Natural killer cell (primary cell): ENCODE measurements at regions not wholly inside any gene's neighbourhood (a gene's known extent, or its start where the extent isn't known, plus 50 kb on each side); places are given as distances from the start of the nearest gene placed in this dataset.

ENCODE experiments used
- ATAC-seq, 3 donors: fragments of 150-1000 bp in 2 of 3; fragments of 200-7000 bp in 1 of 3; cut with Tn5 transposase; 1 replicate in 1 of 3; 2 replicates in 2 of 3; pipeline ENCODE4 v1.10.0; 2021; ENCODE audit warnings: mild to moderate bottlenecking in 2 of 3, moderate library complexity in 2 of 3
- DNase-seq, 2 donors: peaks; one replicate each; pipeline versions ENCODE4 v3.0.0 to v3.0.0-alpha.2; 2013 to 2021; ENCODE audit warnings: mixed read lengths in 1 of 2
- H3K27ac ChIP-seq: one replicate; pipeline ENCODE4 v1.5.1; 2013; ENCODE audit warnings: mild to moderate bottlenecking, low read length
- H3K27me3 ChIP-seq: one replicate; pipeline ENCODE4 v1.6.1; 2013; ENCODE audit warnings: low read length; ENCODE audit not compliant: control insufficient read depth, insufficient read depth
- H3K36me3 ChIP-seq: one replicate; pipeline ENCODE4 v1.6.1; 2013; ENCODE audit warnings: low read length; ENCODE audit not compliant: control insufficient read depth, insufficient read depth
- H3K4me1 ChIP-seq: one replicate; pipeline ENCODE4 v1.6.1; 2013; ENCODE audit warnings: low read length; ENCODE audit not compliant: control insufficient read depth, insufficient read depth
- H3K4me3 ChIP-seq: one replicate; pipeline ENCODE4 v1.5.1; 2013; ENCODE audit warnings: low read length
- H3K9me3 ChIP-seq: one replicate; pipeline ENCODE4 v1.6.1; 2013; ENCODE audit warnings: low read length; ENCODE audit not compliant: control insufficient read depth, insufficient read depth
- H3K27ac Mint-ChIP-seq, 2 donors: one replicate each; pipeline ENCODE4 v1.8.0; 2022; ENCODE audit warnings: mild to moderate bottlenecking in 2 of 2, mixed read lengths in 2 of 2, moderate library complexity in 1 of 2
- H3K27me3 Mint-ChIP-seq, 2 donors: one replicate each; pipeline ENCODE4 v1.8.0; 2022; ENCODE audit warnings: low read depth in 2 of 2, mixed read lengths in 2 of 2
- H3K36me3 Mint-ChIP-seq: one replicate; pipeline ENCODE4 v1.8.0; 2022; ENCODE audit warnings: mixed read lengths
- H3K4me1 Mint-ChIP-seq, 2 donors: one replicate each; pipeline ENCODE4 v1.8.0; 2022; ENCODE audit warnings: mixed read lengths in 2 of 2
- H3K4me3 Mint-ChIP-seq: one replicate; pipeline ENCODE4 v1.8.0; 2022; ENCODE audit warnings: mild to moderate bottlenecking, moderate library complexity, mixed read lengths
- H3K9me3 Mint-ChIP-seq, 2 donors: one replicate each; pipeline ENCODE4 v1.8.0; 2022; ENCODE audit warnings: mixed read lengths in 2 of 2
- WGBS: methylation state at CpG from one replicate; pipeline ENCODE4 v1.1.7; 2013; ENCODE audit warnings: missing lambda C conversion rate; ENCODE audit not compliant: insufficient coverage; 5-methylcytosine and 5-hydroxymethylcytosine counted together
- intact Hi-C: fragments of 100-400 bp; cut with micrococcal nuclease; formaldehyde crosslinking; loops from one replicate; pipeline ENCODE4 v1.14.2; 2022
- TF ChIP-seq, protein P1 (sequence below): fragments of 200-600 bp; IDR thresholded peaks from one replicate; pipeline ENCODE4 v1.8.0; 2022; ENCODE audit warnings: antibody characterized with exemption

DNA sequence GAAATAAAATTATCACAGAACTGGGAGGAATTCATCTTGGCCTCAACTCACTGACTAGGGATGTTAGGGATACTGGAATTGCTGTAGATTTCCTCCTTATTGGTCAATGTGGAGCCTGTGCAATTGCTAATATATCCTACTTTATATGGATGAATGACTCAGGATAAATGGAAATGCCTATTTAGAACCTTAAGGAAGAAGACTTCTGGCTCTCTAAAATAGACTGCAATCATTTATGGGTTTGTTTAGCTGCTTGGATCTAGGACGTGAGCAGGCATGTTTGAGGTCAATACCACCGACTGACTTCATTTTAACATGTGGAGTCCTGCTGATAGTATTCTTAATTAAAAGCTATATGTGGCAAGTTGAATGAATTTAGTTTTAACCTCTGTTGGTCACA is 1040.1 kb upstream of the LRRN3 start:
- no peaks in the 10 kb centered on the region for H3K36me3 ChIP-seq
- Mint-ChIP-seq H3K9me3 (peaks cover 12 to 14% of the 10 kb centered on the region in 2 donors), H3K27me3 (no peaks in the 10 kb centered on the region), H3K4me3 (no peak overlapping the region), H3K36me3 (peaks cover 8% of the 10 kb centered on the region), H3K4me1 (no peaks in the 10 kb centered on the region), H3K27ac (no peak overlapping the region)
- no peaks in the 10 kb centered on the region for H3K27me3 ChIP-seq
- DNase-seq (no peak), ATAC-seq (no peak)
- H3K27ac ChIP-seq: no peak overlapping the region
- TF ChIP-seq, protein P1, sequence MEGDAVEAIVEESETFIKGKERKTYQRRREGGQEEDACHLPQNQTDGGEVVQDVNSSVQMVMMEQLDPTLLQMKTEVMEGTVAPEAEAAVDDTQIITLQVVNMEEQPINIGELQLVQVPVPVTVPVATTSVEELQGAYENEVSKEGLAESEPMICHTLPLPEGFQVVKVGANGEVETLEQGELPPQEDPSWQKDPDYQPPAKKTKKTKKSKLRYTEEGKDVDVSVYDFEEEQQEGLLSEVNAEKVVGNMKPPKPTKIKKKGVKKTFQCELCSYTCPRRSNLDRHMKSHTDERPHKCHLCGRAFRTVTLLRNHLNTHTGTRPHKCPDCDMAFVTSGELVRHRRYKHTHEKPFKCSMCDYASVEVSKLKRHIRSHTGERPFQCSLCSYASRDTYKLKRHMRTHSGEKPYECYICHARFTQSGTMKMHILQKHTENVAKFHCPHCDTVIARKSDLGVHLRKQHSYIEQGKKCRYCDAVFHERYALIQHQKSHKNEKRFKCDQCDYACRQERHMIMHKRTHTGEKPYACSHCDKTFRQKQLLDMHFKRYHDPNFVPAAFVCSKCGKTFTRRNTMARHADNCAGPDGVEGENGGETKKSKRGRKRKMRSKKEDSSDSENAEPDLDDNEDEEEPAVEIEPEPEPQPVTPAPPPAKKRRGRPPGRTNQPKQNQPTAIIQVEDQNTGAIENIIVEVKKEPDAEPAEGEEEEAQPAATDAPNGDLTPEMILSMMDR: no peak
- intact Hi-C loops: no loop called here
- WGBS: 86% methylated on average over 2 of the region's 2 CpGs
- peaks cover 3% of the 10 kb centered on the region for H3K9me3 ChIP-seq
- no peaks in the 10 kb centered on the region for H3K4me1 ChIP-seq
- H3K4me3 ChIP-seq: no peak overlapping the region

DNA sequence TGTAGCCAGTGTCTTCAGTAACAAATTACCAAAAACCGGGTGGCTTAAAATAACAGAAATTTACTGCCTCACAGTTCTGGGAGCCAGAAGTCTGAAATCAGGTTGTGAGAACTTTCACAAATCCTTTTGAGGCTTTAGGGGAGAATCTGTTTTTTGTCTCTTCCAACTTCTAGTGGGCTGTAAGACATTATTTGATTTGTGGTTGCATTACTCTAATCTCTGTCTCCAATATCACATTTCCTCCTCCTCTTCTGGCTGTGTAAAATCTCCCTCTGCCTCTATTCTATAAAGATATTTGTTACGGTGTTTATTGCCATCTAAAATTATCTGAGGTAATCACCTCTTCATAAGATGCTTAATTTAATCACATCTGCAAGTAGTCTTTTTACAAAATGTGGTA is 1039.6 kb upstream of the LRRN3 start:
- H3K4me3 ChIP-seq: no peak overlapping the region
- no peak overlapping the region for H3K27ac ChIP-seq
- Mint-ChIP-seq H3K9me3 (peaks cover 14 to 16% of the 10 kb centered on the region in 2 donors), H3K27ac (no peak overlapping the region), H3K4me3 (no peak overlapping the region), H3K36me3 (peaks cover 8% of the 10 kb centered on the region), H3K4me1 (no peaks in the 10 kb centered on the region), H3K27me3 (no peaks in the 10 kb centered on the region)
- intact Hi-C loops: no loop called here
- DNase-seq (no peak), ATAC-seq (no peak)
- H3K36me3 ChIP-seq: no peaks in the 10 kb centered on the region
- TF ChIP-seq, protein P1: no peak
- peaks cover 3% of the 10 kb centered on the region for H3K9me3 ChIP-seq
- 75% methylated on average over 1 of the region's 2 CpGs for WGBS
- no peaks in the 10 kb centered on the region for H3K27me3 ChIP-seq
- H3K4me1 ChIP-seq: no peaks in the 10 kb centered on the region

DNA sequence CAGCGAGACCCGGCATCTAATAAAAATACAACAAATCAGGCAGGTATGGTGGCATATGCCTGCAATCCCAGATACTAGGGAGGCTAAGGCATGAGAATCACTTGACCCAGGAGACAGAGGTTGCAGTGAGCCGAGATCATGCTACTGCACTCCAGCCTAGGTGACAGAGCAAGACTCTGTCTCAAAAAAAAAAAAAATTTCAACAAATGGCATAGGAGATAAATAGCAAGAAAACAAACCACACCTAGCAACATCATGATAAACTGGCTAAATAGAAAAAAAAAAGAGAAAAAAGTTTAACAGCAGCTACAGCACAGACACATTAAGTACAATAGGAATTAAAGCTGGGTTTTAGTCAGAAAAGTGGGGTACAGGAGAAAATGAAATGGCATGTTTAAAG is 1034.6 kb upstream of the LRRN3 start:
- H3K27ac Mint-ChIP-seq: no peak overlapping the region
- no peaks in the 10 kb centered on the region for H3K27me3 Mint-ChIP-seq
- 81% methylated on average over 3 of the region's 3 CpGs for WGBS
- no peaks in the 10 kb centered on the region for H3K4me1 ChIP-seq
- no peaks in the 10 kb centered on the region for H3K36me3 Mint-ChIP-seq
- TF ChIP-seq, protein P1: no peak
- no peaks in the 10 kb centered on the region for H3K9me3 ChIP-seq
- H3K27ac ChIP-seq: no peak overlapping the region
- H3K9me3 Mint-ChIP-seq: peaks cover 13% of the 10 kb centered on the region in 2 donors
- ATAC-seq (no peak), DNase-seq (no peak)
- H3K36me3 ChIP-seq: no peaks in the 10 kb centered on the region
- intact Hi-C loops: no loop called here
- no peaks in the 10 kb centered on the region for H3K27me3 ChIP-seq
- no peak overlapping the region for H3K4me3 Mint-ChIP-seq
- no peaks in the 10 kb centered on the region for H3K4me1 Mint-ChIP-seq
- no peak overlapping the region for H3K4me3 ChIP-seq

DNA sequence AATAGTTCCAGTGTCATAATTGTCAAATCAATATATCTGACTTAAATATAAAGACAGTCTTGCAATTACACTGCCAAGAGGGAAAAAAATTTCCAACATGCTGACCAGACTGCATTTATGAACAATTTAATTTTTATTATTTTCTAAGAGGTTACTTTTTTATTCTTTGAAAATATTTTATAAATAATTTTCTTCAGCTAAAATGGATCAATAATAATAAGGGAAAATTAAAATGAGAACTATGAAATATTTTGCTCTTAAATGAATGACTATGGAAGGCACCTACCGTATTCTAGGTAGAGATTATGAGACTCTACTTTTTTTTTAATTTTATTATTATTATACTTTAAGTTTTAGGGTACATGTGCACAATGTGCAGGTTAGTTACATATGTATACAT is 1032.5 kb upstream of the LRRN3 start:
- DNase-seq (no peak), ATAC-seq (no peak)
- Mint-ChIP-seq H3K9me3 (peaks cover 7 to 10% of the 10 kb centered on the region in 2 donors), H3K27ac (no peak overlapping the region), H3K4me3 (no peak overlapping the region), H3K36me3 (no peaks in the 10 kb centered on the region), H3K4me1 (no peaks in the 10 kb centered on the region), H3K27me3 (no peaks in the 10 kb centered on the region)
- Histone ChIP-seq H3K36me3 (no peaks in the 10 kb centered on the region), H3K4me1 (no peaks in the 10 kb centered on the region), H3K27me3 (no peaks in the 10 kb centered on the region), H3K9me3 (no peaks in the 10 kb centered on the region), H3K4me3 (no peak overlapping the region), H3K27ac (no peak overlapping the region)
- no CpG with 5 or more reads among the region's 1 CpG for WGBS
- TF ChIP-seq, protein P1: no peak
- intact Hi-C loops: no loop called here
